Glutamatergic neuron (in vitro differentiated cells): ENCODE measurements at regions not wholly inside any gene's neighbourhood (a gene's known extent, or its start where the extent isn't known, plus 50 kb on each side); places are given as distances from the start of the nearest gene placed in this dataset.

Source experiments
- DNase-seq: peaks from one replicate; pipeline ENCODE4 v3.0.0; 2022
- H3K27ac Mint-ChIP-seq: one replicate; pipeline ENCODE4 v1.8.0; 2020; ENCODE audit warnings: mild to moderate bottlenecking, mixed read lengths, inconsistent platforms; ENCODE audit not compliant: unreplicated experiment
- H3K27me3 Mint-ChIP-seq: one replicate; pipeline ENCODE4 v1.8.0; 2020; ENCODE audit warnings: mild to moderate bottlenecking, moderate library complexity, mixed read lengths, inconsistent platforms; ENCODE audit not compliant: unreplicated experiment
- H3K36me3 Mint-ChIP-seq: one replicate; pipeline ENCODE4 v1.8.0; 2020; ENCODE audit warnings: mild to moderate bottlenecking, mixed read lengths, inconsistent platforms; ENCODE audit not compliant: unreplicated experiment
- H3K4me1 Mint-ChIP-seq: one replicate; pipeline ENCODE4 v1.8.0; 2020; ENCODE audit warnings: mild to moderate bottlenecking, low read depth, mixed read lengths, inconsistent platforms; ENCODE audit not compliant: unreplicated experiment
- H3K4me3 Mint-ChIP-seq: one replicate; pipeline ENCODE4 v1.8.0; 2020; ENCODE audit warnings: mild to moderate bottlenecking, mixed read lengths, inconsistent platforms; ENCODE audit not compliant: unreplicated experiment
- H3K9me3 Mint-ChIP-seq: one replicate; pipeline ENCODE4 v1.8.0; 2020; ENCODE audit warnings: mild to moderate bottlenecking, moderate library complexity, mixed read lengths, inconsistent platforms; ENCODE audit not compliant: unreplicated experiment
- TF ChIP-seq, protein P1 (sequence below): fragments of 200-600 bp; sonication (generic); IDR thresholded peaks from one replicate; pipeline ENCODE4 v1.5.0; 2021; ENCODE audit not compliant: partially characterized antibody, unreplicated experiment

DNA sequence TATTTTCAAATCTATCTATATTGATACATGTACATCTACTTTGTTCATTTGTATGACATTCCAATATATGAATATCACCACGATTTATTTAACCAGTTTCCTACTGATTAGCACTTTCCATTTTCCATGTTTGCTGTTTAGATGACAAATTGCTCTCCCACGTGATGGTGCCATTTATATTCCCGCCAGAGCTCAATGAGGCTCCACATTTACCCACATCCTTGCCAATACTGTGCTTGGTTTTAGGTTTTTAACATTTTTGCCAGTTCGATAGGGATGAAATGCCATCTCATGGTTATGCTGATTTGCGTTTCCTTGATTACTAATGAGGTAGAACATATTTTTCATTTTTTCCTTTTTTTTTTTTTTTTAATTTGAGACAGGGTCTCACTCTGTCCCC is 86.7 kb upstream of the TRIM2 start:
- H3K4me1 Mint-ChIP-seq = no peaks in the 10 kb centered on the region
- TF ChIP-seq, protein P1, sequence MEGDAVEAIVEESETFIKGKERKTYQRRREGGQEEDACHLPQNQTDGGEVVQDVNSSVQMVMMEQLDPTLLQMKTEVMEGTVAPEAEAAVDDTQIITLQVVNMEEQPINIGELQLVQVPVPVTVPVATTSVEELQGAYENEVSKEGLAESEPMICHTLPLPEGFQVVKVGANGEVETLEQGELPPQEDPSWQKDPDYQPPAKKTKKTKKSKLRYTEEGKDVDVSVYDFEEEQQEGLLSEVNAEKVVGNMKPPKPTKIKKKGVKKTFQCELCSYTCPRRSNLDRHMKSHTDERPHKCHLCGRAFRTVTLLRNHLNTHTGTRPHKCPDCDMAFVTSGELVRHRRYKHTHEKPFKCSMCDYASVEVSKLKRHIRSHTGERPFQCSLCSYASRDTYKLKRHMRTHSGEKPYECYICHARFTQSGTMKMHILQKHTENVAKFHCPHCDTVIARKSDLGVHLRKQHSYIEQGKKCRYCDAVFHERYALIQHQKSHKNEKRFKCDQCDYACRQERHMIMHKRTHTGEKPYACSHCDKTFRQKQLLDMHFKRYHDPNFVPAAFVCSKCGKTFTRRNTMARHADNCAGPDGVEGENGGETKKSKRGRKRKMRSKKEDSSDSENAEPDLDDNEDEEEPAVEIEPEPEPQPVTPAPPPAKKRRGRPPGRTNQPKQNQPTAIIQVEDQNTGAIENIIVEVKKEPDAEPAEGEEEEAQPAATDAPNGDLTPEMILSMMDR = no peak
- H3K36me3 Mint-ChIP-seq = no peaks in the 10 kb centered on the region
- no peak for DNase-seq
- no peak overlapping the region for H3K4me3 Mint-ChIP-seq
- no peak overlapping the region for H3K27ac Mint-ChIP-seq
- H3K9me3 Mint-ChIP-seq = no peaks in the 10 kb centered on the region
- peaks cover 3% of the 10 kb centered on the region for H3K27me3 Mint-ChIP-seq

DNA sequence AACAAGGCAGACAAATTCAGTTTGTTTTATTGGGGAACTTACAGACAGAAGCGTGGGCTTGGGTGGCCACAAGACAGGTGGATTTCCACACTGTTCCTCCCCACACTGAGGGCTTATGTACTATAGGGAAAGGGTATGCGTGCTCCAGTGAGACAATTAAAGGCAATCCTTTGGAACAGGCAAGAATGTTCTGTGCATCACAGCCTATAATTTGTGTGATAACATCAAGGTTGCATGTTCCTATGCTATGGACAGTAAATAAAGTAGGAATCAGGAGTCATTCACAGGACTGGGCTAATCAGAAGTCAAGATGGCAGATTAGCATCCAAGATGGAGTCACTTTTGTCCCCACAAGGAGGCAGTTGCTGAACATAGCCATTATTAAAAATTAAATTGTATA is 84.6 kb upstream of the TRIM2 start:
- Mint-ChIP-seq H3K27me3 (peaks cover 3% of the 10 kb centered on the region), H3K4me3 (no peak overlapping the region), H3K27ac (no peak overlapping the region), H3K4me1 (peaks cover 3% of the 10 kb centered on the region), H3K9me3 (peaks cover 2% of the 10 kb centered on the region), H3K36me3 (peaks cover 2% of the 10 kb centered on the region)
- TF ChIP-seq, protein P1 = no peak
- DNase-seq = no peak

DNA sequence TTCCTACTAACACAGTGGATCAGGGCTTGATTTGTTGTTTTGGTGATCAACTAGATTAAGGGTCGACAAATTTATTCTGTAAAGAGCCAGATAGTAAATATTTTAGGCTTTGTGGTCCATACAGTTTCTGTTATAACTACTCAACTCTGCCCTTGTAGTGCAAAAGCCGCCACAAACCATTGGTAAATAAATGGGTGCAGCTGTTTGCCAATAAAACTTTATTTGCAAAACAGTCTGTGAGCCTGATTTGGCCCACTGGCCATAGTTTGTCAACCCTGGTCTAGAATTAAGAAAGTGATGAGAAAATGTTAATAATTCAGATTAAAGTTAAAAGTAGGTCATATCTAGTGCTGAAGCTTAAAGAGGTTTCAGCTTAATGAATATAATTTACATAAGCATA is 84.0 kb upstream of the TRIM2 start:
- H3K4me1 Mint-ChIP-seq = peaks cover 3% of the 10 kb centered on the region
- no peak for DNase-seq
- H3K27ac Mint-ChIP-seq = no peak overlapping the region
- H3K36me3 Mint-ChIP-seq = peaks cover 4% of the 10 kb centered on the region
- TF ChIP-seq, protein P1 = no peak
- peaks cover 2% of the 10 kb centered on the region for H3K9me3 Mint-ChIP-seq
- no peak overlapping the region for H3K4me3 Mint-ChIP-seq
- H3K27me3 Mint-ChIP-seq = peaks cover 2% of the 10 kb centered on the region

DNA sequence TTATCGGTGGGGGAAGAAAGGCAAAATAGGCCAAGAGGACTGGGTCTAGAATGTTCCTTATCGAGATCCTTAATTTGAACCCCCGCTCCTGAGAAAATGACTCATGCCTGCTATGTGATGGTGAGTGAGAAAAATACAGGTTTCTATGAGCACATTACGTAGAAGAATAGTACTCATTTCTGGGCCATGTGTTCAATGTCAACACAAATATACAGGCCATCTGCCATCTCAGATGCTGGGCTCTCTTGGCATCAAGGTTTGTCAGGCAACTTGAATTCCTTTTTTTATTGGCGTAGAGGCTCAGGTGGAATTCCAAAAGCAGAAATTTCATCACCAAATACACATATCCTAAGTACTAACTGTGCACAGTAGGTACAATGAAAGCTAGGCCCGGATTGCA is 81.4 kb upstream of the TRIM2 start:
- H3K36me3 Mint-ChIP-seq = peaks cover 4% of the 10 kb centered on the region
- DNase-seq = no peak
- peaks cover 4% of the 10 kb centered on the region for H3K9me3 Mint-ChIP-seq
- H3K4me3 Mint-ChIP-seq = no peak overlapping the region
- peaks cover 9% of the 10 kb centered on the region for H3K4me1 Mint-ChIP-seq
- TF ChIP-seq, protein P1 = no peak
- no peak overlapping the region for H3K27ac Mint-ChIP-seq
- H3K27me3 Mint-ChIP-seq = no peaks in the 10 kb centered on the region

DNA sequence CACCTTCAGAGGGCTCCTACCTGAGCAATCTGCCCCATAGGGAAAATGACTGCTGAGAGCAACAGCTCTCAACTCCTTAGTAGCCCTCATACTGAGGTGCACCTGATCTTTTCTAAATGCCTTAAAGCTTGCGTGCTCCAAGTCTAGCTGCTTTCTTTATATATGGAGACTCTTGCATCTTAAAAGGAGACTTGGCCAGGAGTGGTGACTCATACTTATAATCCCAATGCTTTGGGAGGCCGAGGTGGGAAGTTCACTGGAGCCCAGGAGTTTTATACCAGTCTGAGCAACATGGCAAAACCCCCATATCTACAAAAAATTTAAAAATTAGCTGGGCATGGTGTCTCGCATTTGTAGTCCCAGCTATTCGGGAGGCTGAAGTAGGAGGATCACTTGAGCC is 78.1 kb upstream of the TRIM2 start:
- H3K27ac Mint-ChIP-seq = no peak overlapping the region

More for the DNA sequence above, 78.1 kb upstream of the TRIM2 start:
- Mint-ChIP-seq H3K9me3 (peaks cover 6% of the 10 kb centered on the region), H3K4me3 (no peak overlapping the region), H3K27me3 (no peaks in the 10 kb centered on the region), H3K36me3 (peaks cover 4% of the 10 kb centered on the region), H3K4me1 (peaks cover 9% of the 10 kb centered on the region)
- TF ChIP-seq, protein P1 = no peak
- DNase-seq = no peak
